Cerebellar nuclear complex (tissue), 1 donor: ENCODE measurements at regions not wholly inside any gene's neighbourhood (a gene's known extent, or its start where the extent isn't known, plus 50 kb on each side); places are given as distances from the start of the nearest gene placed in this dataset.

Experiments used
- DNase-seq, 2 experiments: peaks; one replicate each; lab custom pipeline; 2025; lab: John Stamatoyannopoulos, UW

GRCh38 chr5:166302166-166302565 is 1989.3 kb upstream of the WWC1 start:
- no peak for DNase-seq

GRCh38 chr5:166317425-166317824 is 1974.0 kb upstream of the WWC1 start:
- DNase-seq = no peak

GRCh38 chr5:166320920-166321480 is 1970.4 kb upstream of the WWC1 start:
- no peak for DNase-seq

- no peak for DNase-seq
These were observed 1967.1 kb upstream of the WWC1 start for GRCh38 chr5:166324372-166324771.

GRCh38 chr5:166329149-166329800 is 1962.2 kb upstream of the WWC1 start:
- DNase-seq = no peak

GRCh38 chr5:166330036-166330435 is 1961.4 kb upstream of the WWC1 start:
- DNase-seq = no peak

- DNase-seq = no peak
These were observed 1959.9 kb upstream of the WWC1 start for GRCh38 chr5:166331521-166331920.

- no peak for DNase-seq
These were observed 1952.6 kb upstream of the WWC1 start for GRCh38 chr5:166338801-166339200.

- DNase-seq = no peak
These were observed 1951.4 kb upstream of the WWC1 start for GRCh38 chr5:166340039-166340438.

- no peak for DNase-seq
These were observed 1949.6 kb upstream of the WWC1 start for GRCh38 chr5:166341740-166342337.

GRCh38 chr5:166342402-166342801 is 1949.0 kb upstream of the WWC1 start:
- no peak for DNase-seq

- DNase-seq = no peak
These were observed 1944.6 kb upstream of the WWC1 start for GRCh38 chr5:166346726-166347374.

- DNase-seq = no peak
These were observed 1942.4 kb upstream of the WWC1 start for GRCh38 chr5:166349046-166349445.

GRCh38 chr5:166353580-166353979 is 1937.9 kb upstream of the WWC1 start:
- no peak for DNase-seq

GRCh38 chr5:166354332-166354731 is 1937.1 kb upstream of the WWC1 start:
- no peak for DNase-seq

- no peak for DNase-seq
These were observed 1935.3 kb upstream of the WWC1 start for GRCh38 chr5:166356096-166356495.

- no peak for DNase-seq
These were observed 1933.2 kb upstream of the WWC1 start for GRCh38 chr5:166358127-166358830.

GRCh38 chr5:166363087-166363760 is 1928.2 kb upstream of the WWC1 start:
- no peak for DNase-seq

GRCh38 chr5:166365164-166365563 is 1926.3 kb upstream of the WWC1 start:
- DNase-seq = no peak

- no peak for DNase-seq
These were observed 1924.1 kb upstream of the WWC1 start for GRCh38 chr5:166367391-166367790.

GRCh38 chr5:166369346-166369745 is 1922.1 kb upstream of the WWC1 start:
- no peak for DNase-seq

- no peak for DNase-seq
These were observed 1921.6 kb upstream of the WWC1 start for GRCh38 chr5:166369807-166370206.
